Globus pallidus (tissue), 1 donor: ENCODE measurements at regions not wholly inside any gene's neighbourhood (a gene's known extent, or its start where the extent isn't known, plus 50 kb on each side); places are given as distances from the start of the nearest gene placed in this dataset.
A peak's percentile ranks its signal among the peaks of the same experiment; 100 is the strongest.

Source experiments
- DNase-seq: peaks from one replicate; pipeline ENCODE4 v3.0.0-alpha.2; 2015; ENCODE audit warnings: low spot score

- DNase-seq = no peak
Measured at GRCh38 chr5:21694567-21694966, 1158.6 kb downstream of the CDH12 start.

- DNase-seq = no peak
Measured at GRCh38 chr5:21693591-21693990, 1159.6 kb downstream of the CDH12 start.

DNA sequence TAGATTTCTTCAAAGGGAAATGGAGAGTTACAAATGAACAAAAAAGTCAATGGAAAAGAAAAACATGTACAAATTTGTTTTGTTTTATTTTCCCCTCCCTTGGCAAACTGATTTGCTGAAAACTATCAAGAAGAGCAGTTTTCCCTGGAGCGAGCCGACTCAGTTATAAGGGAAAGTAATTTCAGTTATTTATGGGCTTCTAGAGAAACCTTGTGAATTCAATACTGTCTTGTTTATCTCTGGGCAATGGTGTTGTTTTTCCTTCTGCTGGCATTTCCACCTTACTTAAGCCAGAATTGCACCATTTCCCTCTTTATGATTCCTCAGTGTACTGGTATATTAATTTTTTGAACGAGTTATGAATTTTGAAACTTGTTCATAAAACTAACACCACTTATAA is 1163.6 kb downstream of the CDH12 start:
- no peak for DNase-seq

GRCh38 chr5:21688655-21689054 is 1164.5 kb downstream of the CDH12 start:
- no peak for DNase-seq

GRCh38 chr5:21687621-21688020 is 1165.5 kb downstream of the CDH12 start:
- no peak for DNase-seq

- DNase-seq = no peak
Measured at GRCh38 chr5:21686706-21687105, 1166.4 kb downstream of the CDH12 start.

DNA sequence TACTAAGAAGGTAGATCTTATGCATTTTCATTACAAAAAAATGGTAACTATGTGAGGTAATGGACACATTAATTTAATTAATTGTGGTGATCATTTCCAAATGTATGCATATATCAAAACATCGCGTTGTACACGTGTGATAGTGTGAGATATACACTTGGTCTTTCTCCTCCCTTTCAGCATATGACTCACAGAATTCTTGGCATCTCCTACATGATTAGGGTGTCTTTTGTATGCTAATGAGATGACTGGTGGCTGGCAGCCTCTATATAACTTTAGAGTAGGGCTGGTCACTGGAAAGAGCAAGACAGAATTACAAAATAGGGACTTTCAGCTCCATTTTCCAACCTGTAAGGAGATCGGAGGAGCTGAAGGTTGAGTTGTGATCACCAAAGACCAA is 1167.6 kb downstream of the CDH12 start:
- DNase-seq = no peak

DNA sequence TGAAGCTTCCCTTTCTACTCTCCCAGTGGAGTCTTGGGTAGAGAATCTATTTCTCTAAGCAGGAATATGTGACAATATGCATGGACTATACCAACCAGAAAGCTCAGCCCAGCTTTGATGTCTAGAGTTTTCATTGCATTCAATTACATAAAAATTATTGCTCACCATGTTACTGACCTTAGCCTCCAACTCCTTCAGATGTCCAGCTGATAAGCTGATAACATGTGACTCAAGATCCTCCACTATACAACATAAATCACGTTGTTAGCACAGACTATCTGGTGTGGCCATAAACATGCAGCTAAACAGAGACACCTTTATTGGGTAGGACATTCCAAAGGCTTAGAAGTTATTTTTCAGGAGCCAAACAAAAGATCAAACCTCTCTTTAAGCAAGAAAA is 1168.2 kb downstream of the CDH12 start:
- no peak for DNase-seq

GRCh38 chr5:21681911-21682310 is 1171.2 kb downstream of the CDH12 start:
- DNase-seq = no peak

GRCh38 chr5:21680641-21681040 is 1172.5 kb downstream of the CDH12 start:
- DNase-seq = no peak

DNA sequence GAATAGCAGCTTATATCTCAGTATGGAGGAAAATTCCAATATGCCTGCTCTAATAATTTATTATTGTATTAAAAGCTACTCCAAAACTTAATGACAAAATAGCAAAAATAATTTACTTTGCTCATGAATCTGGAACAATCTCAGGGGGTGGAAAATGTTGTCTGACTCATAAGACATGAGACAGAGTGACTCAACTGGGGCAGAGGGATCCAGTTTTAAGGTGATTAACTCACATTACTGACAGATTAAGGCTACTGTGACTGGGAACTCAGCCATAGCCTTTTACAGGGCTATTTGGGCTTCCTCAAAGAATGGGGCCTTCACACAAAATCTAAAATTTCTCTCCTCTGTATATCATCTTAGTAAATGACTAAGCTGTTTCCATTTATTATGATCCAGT is 1172.9 kb downstream of the CDH12 start:
- peak; percentile 1 for DNase-seq

GRCh38 chr5:21678526-21678925 is 1174.6 kb downstream of the CDH12 start:
- no peak for DNase-seq

- DNase-seq = no peak
Measured at GRCh38 chr5:21672911-21673310, 1180.2 kb downstream of the CDH12 start.

- DNase-seq = no peak
Measured at GRCh38 chr5:21672360-21672759, 1180.8 kb downstream of the CDH12 start.

DNA sequence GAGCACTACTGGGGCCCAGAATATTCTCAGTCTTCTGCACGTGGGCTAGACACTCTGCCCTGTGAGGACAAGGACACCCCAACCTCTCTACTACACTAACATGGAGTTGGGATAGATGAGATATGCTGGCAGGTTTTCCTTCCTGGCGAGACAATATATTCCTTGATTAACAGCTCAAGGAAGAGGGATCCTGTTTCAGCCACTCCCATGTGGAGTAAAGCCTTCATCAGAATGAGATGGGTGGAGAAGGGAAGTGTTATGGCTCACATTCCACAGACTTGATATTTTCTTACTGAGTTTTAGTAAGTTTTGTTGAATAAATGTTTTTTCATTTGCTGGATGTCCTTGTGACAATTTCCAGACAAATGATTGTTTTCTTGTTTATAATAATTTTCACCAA is 1187.6 kb downstream of the CDH12 start:
- DNase-seq = no peak

- DNase-seq = no peak
Measured at GRCh38 chr5:21663082-21663481, 1190.1 kb downstream of the CDH12 start.

DNA sequence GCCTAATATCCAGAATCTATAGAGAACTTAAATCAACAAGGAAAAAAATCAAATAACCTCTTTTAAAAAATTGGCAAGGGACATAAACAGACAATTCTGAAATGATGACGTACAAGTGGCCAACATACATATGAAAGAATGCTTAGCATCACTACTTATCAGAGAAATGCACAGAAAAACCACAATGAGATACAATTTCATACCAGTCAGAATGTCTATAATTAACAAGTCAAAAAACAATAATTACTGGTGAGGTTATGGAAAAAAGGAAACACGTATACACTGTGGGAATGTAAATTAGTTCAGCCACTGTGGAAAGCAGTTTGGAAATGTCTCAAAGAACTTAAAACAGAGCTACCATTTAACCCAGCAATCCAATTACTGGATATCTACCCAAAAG is 1192.0 kb downstream of the CDH12 start:
- no peak for DNase-seq

- DNase-seq = no peak
Measured at GRCh38 chr5:21654556-21654955, 1198.6 kb downstream of the CDH12 start.

- no peak for DNase-seq
Measured at GRCh38 chr5:21649969-21650368, 1203.2 kb downstream of the CDH12 start.

DNA sequence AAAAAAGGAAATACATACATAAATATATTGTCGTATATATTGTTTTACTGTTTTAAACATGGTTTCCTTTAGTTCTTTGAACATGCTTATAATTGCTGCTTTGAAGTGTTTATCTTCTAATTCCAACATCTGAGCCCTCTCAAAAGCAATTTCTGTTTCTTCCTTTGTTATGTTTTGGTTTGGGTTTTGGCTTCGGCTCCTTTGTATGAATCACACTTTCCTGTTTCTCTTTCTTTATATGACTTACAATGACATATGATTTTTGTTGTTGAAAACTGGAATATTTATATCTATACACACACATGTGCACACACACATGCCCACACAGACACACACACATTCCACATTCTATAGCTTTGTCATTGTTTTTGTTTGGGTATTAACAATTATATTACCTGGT is 1206.7 kb downstream of the CDH12 start:
- no peak for DNase-seq

DNA sequence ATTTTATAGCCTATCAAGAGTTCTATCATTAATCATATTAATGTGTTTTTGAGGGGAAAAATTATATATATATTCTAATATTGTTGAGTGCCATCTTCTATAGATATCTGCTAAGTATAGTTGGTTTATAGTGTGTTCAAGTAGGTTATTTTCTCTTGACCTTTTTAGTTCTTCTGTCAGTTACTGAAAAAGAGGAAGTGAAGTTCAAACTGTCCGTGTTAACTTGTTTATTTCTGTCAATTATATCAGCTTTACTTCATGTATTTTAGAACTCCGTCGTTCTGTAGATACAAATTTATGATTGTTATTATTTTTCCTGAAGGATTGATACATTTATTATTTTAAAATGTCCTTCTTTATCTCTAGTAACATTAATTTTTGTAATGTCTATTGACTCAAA is 1209.1 kb downstream of the CDH12 start:
- no peak for DNase-seq

DNA sequence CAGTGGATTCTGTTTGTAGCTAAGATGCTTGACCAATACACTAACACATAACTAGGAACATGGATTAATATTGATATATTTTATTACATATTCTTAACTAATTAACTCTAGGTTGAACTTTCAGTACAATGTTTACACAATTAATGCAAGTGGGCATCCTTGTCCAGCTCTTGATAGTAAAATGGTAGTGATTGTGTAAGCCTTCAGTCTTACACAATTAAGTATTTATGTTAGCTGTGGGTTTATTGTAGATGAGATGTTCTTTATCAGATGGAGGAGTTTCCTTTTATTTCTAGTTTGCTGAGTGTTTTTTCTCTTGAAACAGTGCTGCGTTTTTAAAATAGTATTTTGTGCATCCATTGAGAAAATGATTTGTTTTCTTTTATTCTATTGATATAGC is 1210.8 kb downstream of the CDH12 start:
- no peak for DNase-seq

DNA sequence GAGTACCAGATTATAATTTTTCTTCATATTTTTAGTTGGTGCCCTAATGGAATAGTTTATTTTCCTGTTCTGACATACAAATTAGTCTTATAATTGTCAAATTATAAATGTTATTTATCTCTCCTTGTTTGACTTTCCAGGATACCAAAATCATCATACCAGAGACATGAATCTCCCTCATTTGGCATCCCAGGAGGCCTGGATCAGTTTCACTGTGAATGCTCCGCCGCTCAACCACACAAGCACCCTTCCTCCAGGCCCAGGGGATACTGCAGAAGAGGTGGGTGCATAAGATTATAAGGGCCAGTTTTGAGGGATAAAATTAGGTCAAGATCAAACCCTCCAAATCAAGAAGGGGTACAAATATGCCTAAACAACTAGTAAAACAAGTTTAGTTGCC is 1229.3 kb downstream of the CDH12 start:
- no peak for DNase-seq

GRCh38 chr5:21615195-21615765 is 1237.9 kb downstream of the CDH12 start:
- DNase-seq = no peak

- no peak for DNase-seq
Measured at GRCh38 chr5:21613971-21614488, 1239.1 kb downstream of the CDH12 start.
